ENCODE measurements at regions not wholly inside any gene's neighbourhood (a gene's known extent, or its start where the extent isn't known, plus 50 kb on each side); places are given as distances from the start of the nearest gene placed in this dataset.

DNA sequence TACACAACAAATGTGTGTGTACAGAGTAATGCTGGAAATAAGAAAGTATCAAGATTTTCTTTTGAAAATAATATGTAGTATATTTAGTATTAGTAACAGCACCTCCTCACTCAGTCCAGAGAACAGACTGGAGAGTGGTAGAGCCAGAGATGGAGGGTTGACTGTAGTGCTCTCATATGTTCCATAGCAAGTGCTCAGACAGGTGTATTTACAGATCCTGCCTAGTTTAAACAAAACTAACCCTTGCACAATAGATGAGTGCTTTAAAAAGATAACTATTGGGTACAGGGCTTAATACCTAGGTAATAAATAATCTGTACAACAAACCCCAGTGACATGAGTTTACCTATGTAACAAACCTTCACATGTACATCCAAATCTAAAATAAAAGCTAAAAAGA lies 381.0 kb upstream of the EMCN start:
- no peak overlapping the region for H3K4me3 ChIP-seq
- intact Hi-C loops (cut with DNase I; ENCODE audit: low total_unique reads), result no loop called here
- TF ChIP-seq, protein P1, sequence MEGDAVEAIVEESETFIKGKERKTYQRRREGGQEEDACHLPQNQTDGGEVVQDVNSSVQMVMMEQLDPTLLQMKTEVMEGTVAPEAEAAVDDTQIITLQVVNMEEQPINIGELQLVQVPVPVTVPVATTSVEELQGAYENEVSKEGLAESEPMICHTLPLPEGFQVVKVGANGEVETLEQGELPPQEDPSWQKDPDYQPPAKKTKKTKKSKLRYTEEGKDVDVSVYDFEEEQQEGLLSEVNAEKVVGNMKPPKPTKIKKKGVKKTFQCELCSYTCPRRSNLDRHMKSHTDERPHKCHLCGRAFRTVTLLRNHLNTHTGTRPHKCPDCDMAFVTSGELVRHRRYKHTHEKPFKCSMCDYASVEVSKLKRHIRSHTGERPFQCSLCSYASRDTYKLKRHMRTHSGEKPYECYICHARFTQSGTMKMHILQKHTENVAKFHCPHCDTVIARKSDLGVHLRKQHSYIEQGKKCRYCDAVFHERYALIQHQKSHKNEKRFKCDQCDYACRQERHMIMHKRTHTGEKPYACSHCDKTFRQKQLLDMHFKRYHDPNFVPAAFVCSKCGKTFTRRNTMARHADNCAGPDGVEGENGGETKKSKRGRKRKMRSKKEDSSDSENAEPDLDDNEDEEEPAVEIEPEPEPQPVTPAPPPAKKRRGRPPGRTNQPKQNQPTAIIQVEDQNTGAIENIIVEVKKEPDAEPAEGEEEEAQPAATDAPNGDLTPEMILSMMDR (IDR thresholded peaks at IDR 0.05), result no peak

GRCh38 chr4:100895556-100896197 lies 377.9 kb upstream of the EMCN start:
- Histone ChIP-seq H3K27ac (no peak overlapping the region), H3K27me3 (no peaks in the 10 kb centered on the region), H3K4me1 (no peaks in the 10 kb centered on the region), H3K36me3 (ENCODE audit: low read depth, missing control alignments) (no peaks in the 10 kb centered on the region), H3K9me3 (no peaks in the 10 kb centered on the region), H3K4me3 (no peak overlapping the region)
- no peak for DNase-seq
- TF ChIP-seq POLR2A (IDR thresholded peaks at IDR 0.05), result no peak
- TF ChIP-seq, protein P1 (IDR thresholded peaks at IDR 0.05), result no peak
- intact Hi-C loops (cut with DNase I; ENCODE audit: low total_unique reads), result no loop called here
- WGBS, 2 donors, result 57 to 66% methylated on average over 8 of the region's 8 CpGs

More for the DNA sequence above, 381.0 kb upstream of the EMCN start:
- no peaks in the 10 kb centered on the region for H3K27me3 ChIP-seq
- no peak for DNase-seq
- H3K4me1 ChIP-seq, result no peaks in the 10 kb centered on the region
- no peak overlapping the region for H3K27ac ChIP-seq
- H3K36me3 ChIP-seq (ENCODE audit: low read depth, missing control alignments), result no peaks in the 10 kb centered on the region
- no peaks in the 10 kb centered on the region for H3K9me3 ChIP-seq

DNA sequence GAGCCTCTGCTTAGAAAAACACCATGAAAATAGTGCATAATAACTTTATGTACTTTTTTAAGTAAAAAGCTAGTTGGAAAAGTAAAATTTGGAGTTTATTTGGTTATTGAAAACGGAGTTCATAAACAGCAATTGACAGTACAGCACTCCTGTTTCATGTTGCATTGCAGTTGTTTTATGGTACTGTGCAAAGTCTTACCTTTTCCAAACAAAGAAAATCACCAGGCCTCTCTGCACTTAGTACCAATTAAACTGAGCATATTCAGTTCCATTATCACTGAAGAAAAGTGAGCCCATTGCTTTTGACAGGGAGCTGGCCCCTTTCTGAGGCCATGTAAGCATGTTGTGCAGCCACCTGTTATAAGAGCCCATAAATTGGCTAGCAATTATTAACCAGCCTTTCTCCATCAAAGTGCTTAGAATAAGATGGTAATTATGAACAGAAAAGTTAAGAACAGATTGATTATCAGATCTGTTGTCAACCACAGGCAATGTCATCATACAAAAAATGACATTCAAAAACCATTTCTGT lies 376.6 kb upstream of the EMCN start:
- no peaks in the 10 kb centered on the region for H3K4me1 ChIP-seq
- no peak overlapping the region for H3K4me3 ChIP-seq
- H3K27me3 ChIP-seq, result no peaks in the 10 kb centered on the region
- intact Hi-C loops (cut with DNase I; ENCODE audit: low total_unique reads), result no loop called here
- no peak for TF ChIP-seq POLR2A (IDR thresholded peaks at IDR 0.05)
- TF ChIP-seq, protein P1 (IDR thresholded peaks at IDR 0.05), result no peak
- 75 to 77% methylated on average over 1 of the region's 1 CpG for WGBS, 2 donors
- H3K9me3 ChIP-seq, result no peaks in the 10 kb centered on the region
- DNase-seq, result no peak
- H3K36me3 ChIP-seq (ENCODE audit: low read depth, missing control alignments), result no peaks in the 10 kb centered on the region
- no peak overlapping the region for H3K27ac ChIP-seq

GRCh38 chr4:100891808-100892207 lies 374.0 kb upstream of the EMCN start:
- 94 to 96% methylated on average over 2 of the region's 2 CpGs for WGBS, 2 donors

More at GRCh38 chr4:100891808-100892207, 374.0 kb upstream of the EMCN start:
- intact Hi-C loops (cut with DNase I; ENCODE audit: low total_unique reads), result no loop called here
- Histone ChIP-seq H3K4me1 (no peaks in the 10 kb centered on the region), H3K36me3 (ENCODE audit: low read depth, missing control alignments) (no peaks in the 10 kb centered on the region), H3K4me3 (no peak overlapping the region), H3K27ac (no peak overlapping the region), H3K9me3 (no peaks in the 10 kb centered on the region), H3K27me3 (no peaks in the 10 kb centered on the region)
- TF ChIP-seq, protein P1 (IDR thresholded peaks at IDR 0.05), result no peak
- TF ChIP-seq POLR2A (IDR thresholded peaks at IDR 0.05), result no peak
- no peak for DNase-seq
